GM12878 (cell line): ENCODE measurements at regions not wholly inside any gene's neighbourhood (a gene's known extent, or its start where the extent isn't known, plus 50 kb on each side); places are given as distances from the start of the nearest gene placed in this dataset. TPM values are rescaled to one million over a fixed set of nuclear protein-coding genes. Genes with fewer than 3 reads are reported as not detected.

Experiments
- small RNA-seq: library from RNA; depleted of rRNA; stranded (forward); fragments of <200 nt; gene quantifications from one replicate; pipeline ENCODE3, GENCODE V24; 2014

Small RNA genes in the stretch of these regions (small RNA-seq; reads per million reads assigned to genes)
- gene SNRPCP14 = not detected
